Mesendoderm (in vitro differentiated cells): ENCODE measurements at regions not wholly inside any gene's neighbourhood (a gene's known extent, or its start where the extent isn't known, plus 50 kb on each side); places are given as distances from the start of the nearest gene placed in this dataset.

ENCODE experiments used
- DNase-seq: peaks from one replicate; pipeline ENCODE4 v3.0.0; 2013
- H2AK5ac ChIP-seq: 2 replicates; pipeline ENCODE4 v1.6.1; 2013; ENCODE audit warnings: low read length, inconsistent platforms
- H2BK120ac ChIP-seq: 2 replicates; pipeline ENCODE4 v1.6.1; 2013; ENCODE audit warnings: low read depth, mild to moderate bottlenecking, low read length, moderate library complexity, mixed read lengths
- H2BK15ac ChIP-seq: replicated peaks from 2 replicates; pipeline ENCODE4 v1.6.1; 2013; ENCODE audit warnings: low read depth, mild to moderate bottlenecking, moderate library complexity
- H2BK5ac ChIP-seq: 2 replicates; pipeline ENCODE4 v1.6.1; 2013; ENCODE audit warnings: low read length, inconsistent platforms
- H3K18ac ChIP-seq: 2 replicates; pipeline ENCODE4 v1.6.1; 2013; ENCODE audit warnings: mild to moderate bottlenecking, low read length, mixed read lengths
- H3K23ac ChIP-seq: one replicate; pipeline ENCODE4 v1.6.1; 2013; ENCODE audit warnings: low read length
- H3K27ac ChIP-seq: 2 replicates; pipeline ENCODE4 v1.5.1; 2013; ENCODE audit warnings: low read depth, mild to moderate bottlenecking, inconsistent platforms, low read length, moderate library complexity
- H3K27me3 ChIP-seq: 2 replicates; pipeline ENCODE4 v1.6.1; 2013; ENCODE audit warnings: low read length, control low read depth, mild to moderate bottlenecking, inconsistent platforms; ENCODE audit not compliant: insufficient read depth, poor library complexity
- H3K36me3 ChIP-seq: 2 replicates; pipeline ENCODE4 v1.6.1; 2013; ENCODE audit warnings: low read length, inconsistent platforms; ENCODE audit not compliant: control insufficient read depth, insufficient read depth
- H3K4ac ChIP-seq: one replicate; pipeline ENCODE4 v1.6.1; 2013; ENCODE audit warnings: low read depth, mild to moderate bottlenecking, low read length, moderate library complexity
- H3K4me1 ChIP-seq: 2 replicates; pipeline ENCODE4 v1.6.1; 2013; ENCODE audit warnings: low read depth, low read length, inconsistent platforms; ENCODE audit not compliant: control insufficient read depth
- H3K4me2 ChIP-seq: 2 replicates; pipeline ENCODE4 v1.6.1; 2013; ENCODE audit warnings: low read length
- H3K4me3 ChIP-seq: 2 replicates; pipeline ENCODE4 v1.5.1; 2013; ENCODE audit warnings: mild to moderate bottlenecking, low read length
- H3K56ac ChIP-seq: one replicate; pipeline ENCODE4 v1.6.1; 2013; ENCODE audit warnings: low read length
- H3K79me1 ChIP-seq: 2 replicates; pipeline ENCODE4 v1.6.1; 2013; ENCODE audit warnings: low read length, inconsistent platforms
- H3K79me2 ChIP-seq: 2 replicates; pipeline ENCODE4 v1.6.1; 2013; ENCODE audit warnings: mild to moderate bottlenecking, low read length; ENCODE audit not compliant: control insufficient read depth, insufficient read depth
- H3K9ac ChIP-seq: 2 replicates; pipeline ENCODE4 v1.6.1; 2013; ENCODE audit warnings: low read length, inconsistent platforms
- H4K5ac ChIP-seq: one replicate; pipeline ENCODE4 v1.6.1; 2013; ENCODE audit warnings: low read length
- H4K8ac ChIP-seq: one replicate; pipeline ENCODE4 v1.6.1; 2013; ENCODE audit warnings: low read depth, mild to moderate bottlenecking, control low read depth, low read length, moderate library complexity
- WGBS: extraction: QIAGEN DNeasy Blood & Tissue Kit; methylation state at CpG from one replicate; pipeline ENCODE4 v1.1.7; 2013; ENCODE audit warnings: low lambda C conversion rate, missing lambda C conversion rate; ENCODE audit not compliant: insufficient coverage; ENCODE audit errors: extremely low coverage; 5-methylcytosine and 5-hydroxymethylcytosine counted together

DNA sequence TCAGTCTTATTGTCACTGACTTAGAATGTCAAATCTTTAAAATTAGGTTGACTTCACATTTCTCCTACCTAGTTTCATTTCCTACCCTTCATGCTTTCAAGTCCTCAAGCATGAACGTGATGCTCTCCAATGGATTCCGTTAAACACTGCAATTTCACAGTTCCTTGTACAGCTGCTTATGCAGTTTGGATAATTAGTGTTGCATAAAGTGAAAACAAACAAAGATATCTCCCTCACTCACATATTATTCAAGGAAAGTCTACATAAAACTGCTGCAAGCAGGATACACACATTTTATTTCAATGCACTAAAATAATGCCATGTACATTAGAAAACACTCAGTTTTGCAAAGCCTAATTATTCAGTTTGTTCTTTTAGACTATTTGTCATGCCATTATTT, 214.0 kb downstream of the CRPPA start:
- no peak overlapping the region for H3K56ac ChIP-seq
- H4K5ac ChIP-seq: no peak overlapping the region
- H2AK5ac ChIP-seq: no peak overlapping the region
- no peak overlapping the region for H3K9ac ChIP-seq
- H2BK120ac ChIP-seq: no peak overlapping the region
- no peak overlapping the region for H3K4ac ChIP-seq
- H2BK15ac ChIP-seq: no peak overlapping the region
- H3K36me3 ChIP-seq: no peaks in the 10 kb centered on the region
- no peak for DNase-seq
- no peaks in the 10 kb centered on the region for H3K27me3 ChIP-seq
- H3K27ac ChIP-seq: no peak overlapping the region
- H3K4me3 ChIP-seq: no peak overlapping the region
- H4K8ac ChIP-seq: no peak overlapping the region
- H3K79me2 ChIP-seq: no peaks in the 10 kb centered on the region
- no peak overlapping the region for H3K4me2 ChIP-seq
- H3K23ac ChIP-seq: no peak overlapping the region
- WGBS: no CpG with 5 or more reads among the region's 2 CpGs
- peaks cover 3% of the 10 kb centered on the region for H3K4me1 ChIP-seq
- no peak overlapping the region for H3K18ac ChIP-seq
- no peak overlapping the region for H2BK5ac ChIP-seq
- no peaks in the 10 kb centered on the region for H3K79me1 ChIP-seq

DNA sequence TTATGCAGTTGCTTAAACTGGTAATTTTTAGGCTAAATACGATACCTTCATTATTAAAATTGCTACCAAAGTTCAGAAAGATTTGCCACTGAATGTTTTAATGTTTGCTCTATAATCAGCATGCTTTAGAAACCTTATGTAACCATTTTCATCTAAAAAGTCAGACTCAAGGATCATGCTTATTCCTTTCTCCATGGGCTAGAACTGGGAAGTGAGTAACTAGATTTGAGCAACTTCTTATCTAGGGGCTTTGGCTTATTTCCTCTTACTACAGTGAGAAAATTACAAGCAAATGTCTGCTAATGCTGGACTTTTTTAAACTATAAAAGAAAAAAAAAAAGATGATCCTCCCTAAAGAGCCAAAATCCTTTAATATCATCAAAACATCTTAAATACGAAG, 215.9 kb downstream of the CRPPA start:
- Histone ChIP-seq H4K8ac (no peak overlapping the region), H3K36me3 (no peaks in the 10 kb centered on the region), H3K4ac (no peak overlapping the region), H2BK120ac (no peak overlapping the region), H3K4me3 (no peak overlapping the region), H3K18ac (no peak overlapping the region), H3K9ac (no peak overlapping the region), H3K79me2 (no peaks in the 10 kb centered on the region), H3K79me1 (no peaks in the 10 kb centered on the region), H4K5ac (no peak overlapping the region), H2BK5ac (no peak overlapping the region), H3K23ac (no peak overlapping the region), H2AK5ac (no peak overlapping the region), H3K27ac (no peak overlapping the region), H3K27me3 (no peaks in the 10 kb centered on the region), H3K4me2 (no peak overlapping the region), H3K4me1 (peaks cover 3% of the 10 kb centered on the region), H2BK15ac (no peak overlapping the region), H3K56ac (no peak overlapping the region)
- WGBS: no CpG with 5 or more reads among the region's 2 CpGs
- peak; percentile 8 for DNase-seq

DNA sequence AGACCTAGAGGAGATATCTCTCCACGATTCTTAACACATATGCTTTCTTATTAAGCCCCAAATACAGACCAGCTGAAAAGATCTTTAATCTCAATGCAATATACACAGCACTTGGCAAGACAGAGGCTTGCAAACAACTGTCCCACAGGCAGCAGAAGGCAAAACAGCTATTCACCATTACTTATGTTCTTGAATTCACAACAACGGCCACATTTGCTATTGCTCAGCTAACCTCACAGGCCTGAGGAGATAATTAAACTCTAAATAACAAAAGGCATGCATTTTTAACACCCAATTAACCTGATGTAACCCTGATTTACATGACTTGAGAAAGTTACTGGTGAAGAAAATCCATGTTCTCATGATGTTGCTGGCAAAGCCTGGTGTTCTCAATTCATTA, 216.4 kb downstream of the CRPPA start:
- DNase-seq: peak; percentile 82
- H3K4ac ChIP-seq: no peak overlapping the region
- H4K5ac ChIP-seq: no peak overlapping the region
- H3K9ac ChIP-seq: no peak overlapping the region
- no peaks in the 10 kb centered on the region for H3K27me3 ChIP-seq
- no peak overlapping the region for H3K23ac ChIP-seq
- peaks cover 3% of the 10 kb centered on the region for H3K4me1 ChIP-seq
- no peak overlapping the region for H3K18ac ChIP-seq
- H3K4me2 ChIP-seq: no peak overlapping the region
- H2BK120ac ChIP-seq: no peak overlapping the region
- no peak overlapping the region for H2AK5ac ChIP-seq
- H2BK15ac ChIP-seq: no peak overlapping the region
- no peak overlapping the region for H3K4me3 ChIP-seq
- no peak overlapping the region for H4K8ac ChIP-seq
- no peak overlapping the region for H2BK5ac ChIP-seq
- no peak overlapping the region for H3K27ac ChIP-seq
- no peak overlapping the region for H3K56ac ChIP-seq
- H3K79me1 ChIP-seq: no peaks in the 10 kb centered on the region
- no peaks in the 10 kb centered on the region for H3K79me2 ChIP-seq
- no peaks in the 10 kb centered on the region for H3K36me3 ChIP-seq
- no CpG with 5 or more reads among the region's 2 CpGs for WGBS

DNA sequence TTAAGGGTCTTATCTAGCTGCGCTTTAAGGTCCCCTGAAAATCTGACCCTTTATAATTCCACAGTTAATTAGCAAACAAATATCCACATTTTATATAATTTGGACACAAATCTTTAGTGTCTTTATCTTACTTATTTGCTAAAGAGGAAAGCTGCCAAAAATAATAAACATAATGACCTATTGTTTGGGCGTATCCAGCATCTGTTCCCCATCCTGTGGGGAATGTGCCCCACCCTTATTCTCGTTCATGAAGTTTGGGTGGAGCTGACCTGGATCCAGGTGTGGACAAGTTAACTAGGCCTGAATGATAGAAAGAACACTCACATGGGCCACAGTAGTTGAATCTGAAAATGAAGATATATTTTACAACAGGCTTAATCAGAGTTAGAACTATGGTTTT, 218.3 kb downstream of the CRPPA start:
- Histone ChIP-seq H3K23ac (no peak overlapping the region), H3K4ac (no peak overlapping the region), H3K79me2 (no peaks in the 10 kb centered on the region), H2BK120ac (no peak overlapping the region), H3K56ac (no peak overlapping the region), H4K8ac (no peak overlapping the region), H2BK5ac (no peak overlapping the region), H3K27me3 (no peaks in the 10 kb centered on the region), H3K79me1 (no peaks in the 10 kb centered on the region), H2BK15ac (no peak overlapping the region), H3K27ac (no peak overlapping the region), H3K36me3 (no peaks in the 10 kb centered on the region), H3K4me2 (no peak overlapping the region), H3K4me3 (no peak overlapping the region), H3K4me1 (peaks cover 3% of the 10 kb centered on the region), H2AK5ac (no peak overlapping the region), H4K5ac (no peak overlapping the region), H3K18ac (no peak overlapping the region), H3K9ac (no peak overlapping the region)
- WGBS: no CpG with 5 or more reads among the region's 3 CpGs
- DNase-seq: no peak

DNA sequence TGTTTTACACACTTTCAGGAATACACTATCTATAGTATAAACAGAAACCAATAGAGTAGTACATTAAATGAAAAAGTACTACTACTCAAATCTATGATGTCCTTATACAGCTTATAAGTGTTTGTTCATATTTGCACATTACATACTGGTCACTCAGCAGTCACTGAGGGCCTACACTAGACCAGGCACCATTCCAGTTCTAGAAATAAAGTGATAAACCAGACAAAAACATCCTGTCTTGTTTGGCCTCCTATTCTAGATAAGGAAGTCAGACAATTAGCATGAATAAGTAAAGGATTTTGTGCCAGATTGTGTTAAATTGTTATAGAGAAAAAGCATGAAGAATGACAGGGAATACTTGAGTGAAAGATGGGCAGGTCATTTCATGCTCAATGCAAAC, 219.0 kb downstream of the CRPPA start:
- Histone ChIP-seq H3K4me2 (no peak overlapping the region), H3K23ac (no peak overlapping the region), H2BK5ac (no peak overlapping the region), H3K4ac (no peak overlapping the region), H3K79me1 (no peaks in the 10 kb centered on the region), H3K9ac (no peak overlapping the region), H2BK15ac (no peak overlapping the region), H3K4me3 (no peak overlapping the region), H2AK5ac (no peak overlapping the region), H3K36me3 (no peaks in the 10 kb centered on the region), H3K56ac (no peak overlapping the region), H3K27me3 (no peaks in the 10 kb centered on the region), H4K5ac (no peak overlapping the region), H4K8ac (no peak overlapping the region), H3K27ac (no peak overlapping the region), H3K4me1 (peaks cover 3% of the 10 kb centered on the region), H3K18ac (no peak overlapping the region), H3K79me2 (no peaks in the 10 kb centered on the region), H2BK120ac (no peak overlapping the region)
- no peak for DNase-seq

DNA sequence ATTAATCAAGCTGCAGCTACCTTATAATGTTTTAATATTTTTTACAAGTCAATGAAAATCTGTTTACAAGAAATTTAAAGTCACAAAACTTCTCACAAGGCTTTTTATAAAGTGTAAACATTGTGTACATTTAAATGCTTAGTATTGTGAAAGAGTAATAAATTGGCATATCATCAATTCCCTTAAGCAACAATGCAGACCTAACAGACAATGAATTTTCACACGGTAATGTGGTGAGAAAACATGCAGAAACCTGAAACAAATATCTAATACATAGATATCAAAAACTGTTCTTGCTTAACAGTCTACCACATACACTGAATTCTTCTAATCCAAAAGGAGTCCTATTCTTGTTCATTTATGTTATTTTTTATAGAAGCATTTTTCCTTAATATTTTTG, 220.7 kb downstream of the CRPPA start:
- H4K8ac ChIP-seq: no peak overlapping the region
- H3K23ac ChIP-seq: no peak overlapping the region
- H3K4me2 ChIP-seq: no peak overlapping the region
- no peak overlapping the region for H3K56ac ChIP-seq
- H4K5ac ChIP-seq: no peak overlapping the region
- peaks cover 3% of the 10 kb centered on the region for H3K4me1 ChIP-seq
- H3K27me3 ChIP-seq: no peaks in the 10 kb centered on the region
- no peak overlapping the region for H3K4me3 ChIP-seq
- H3K4ac ChIP-seq: no peak overlapping the region
- no peaks in the 10 kb centered on the region for H3K79me2 ChIP-seq
- H2AK5ac ChIP-seq: no peak overlapping the region
- H3K27ac ChIP-seq: no peak overlapping the region
- DNase-seq: no peak
- no peaks in the 10 kb centered on the region for H3K79me1 ChIP-seq
- WGBS: no CpG with 5 or more reads among the region's 1 CpG
- no peak overlapping the region for H3K9ac ChIP-seq
- no peak overlapping the region for H2BK5ac ChIP-seq
- H2BK15ac ChIP-seq: no peak overlapping the region
- no peaks in the 10 kb centered on the region for H3K36me3 ChIP-seq
- no peak overlapping the region for H3K18ac ChIP-seq
- H2BK120ac ChIP-seq: no peak overlapping the region
